CD4-positive, alpha-beta T cell treated with Interleukin-10 for 1 hour (primary cell): ENCODE measurements at regions not wholly inside any gene's neighbourhood (a gene's known extent, or its start where the extent isn't known, plus 50 kb on each side); places are given as distances from the start of the nearest gene placed in this dataset.
"Not testable (repeated sequence)": the region's sequence is repeated elsewhere in the genome, so short reads cannot be mapped to it uniquely, and the experiment has no call there.

Experiments
- DNase-seq: peaks from one replicate; pipeline ENCODE4 v3.0.0-alpha.2; 2020

DNA sequence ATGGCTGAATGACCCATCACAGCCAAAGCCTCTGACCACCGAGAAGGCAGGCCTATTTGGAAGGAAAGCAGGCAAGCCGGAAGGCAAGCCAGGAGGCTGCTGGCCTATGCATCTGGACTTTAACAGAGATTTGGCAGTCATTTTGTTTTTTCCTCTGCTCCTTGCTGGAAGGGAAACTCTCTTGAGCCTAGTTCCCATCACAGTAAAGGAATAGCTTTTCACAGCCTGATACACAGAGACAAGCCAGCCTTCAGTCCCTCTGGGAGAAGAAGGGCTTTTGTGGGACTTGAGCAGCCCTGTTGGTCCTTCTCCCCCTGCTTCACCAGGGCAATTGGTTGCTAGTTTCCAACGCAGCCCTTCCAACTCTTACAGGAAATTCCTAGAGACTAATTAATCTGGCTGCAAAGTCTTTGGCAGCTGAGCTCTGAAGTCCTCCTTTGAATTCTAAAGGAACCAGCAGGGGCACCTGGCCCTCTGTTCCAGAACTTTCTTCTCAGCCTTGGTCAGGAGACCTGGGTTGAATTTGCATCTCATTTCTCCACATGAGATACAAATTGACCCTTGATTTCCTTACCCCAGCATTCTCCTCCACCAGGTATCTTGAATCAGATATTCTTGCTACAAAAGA, 157.3 kb upstream of the EPB41L4A start:
- DNase-seq = no peak

DNA sequence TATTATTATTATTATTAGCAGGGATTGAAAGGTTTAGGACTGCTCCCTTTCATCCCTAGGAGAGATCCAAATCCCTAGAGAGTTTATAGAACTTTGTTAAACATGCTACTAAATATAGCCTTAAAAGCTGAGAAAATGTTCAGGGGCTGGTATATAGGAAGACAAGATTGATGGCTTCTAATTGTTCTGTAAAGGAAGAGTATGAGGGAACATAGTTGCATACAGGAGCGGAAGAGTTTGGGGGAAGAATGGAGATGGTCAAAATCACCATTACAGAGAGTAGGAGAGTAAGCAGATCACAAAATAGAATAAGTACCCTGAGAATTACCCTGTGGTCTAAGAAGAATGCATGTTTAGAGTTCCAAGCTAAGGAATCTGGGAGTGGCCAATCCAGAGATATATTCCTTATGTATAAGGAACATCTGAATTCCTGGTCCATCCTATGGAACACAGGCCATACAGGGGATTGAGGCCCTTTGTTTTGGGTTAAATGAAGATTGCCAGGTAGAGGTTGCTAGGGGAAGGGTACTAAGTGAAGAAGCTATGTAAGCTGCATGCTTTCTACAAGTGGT, 158.0 kb upstream of the APC start:
- DNase-seq = no peak

DNA sequence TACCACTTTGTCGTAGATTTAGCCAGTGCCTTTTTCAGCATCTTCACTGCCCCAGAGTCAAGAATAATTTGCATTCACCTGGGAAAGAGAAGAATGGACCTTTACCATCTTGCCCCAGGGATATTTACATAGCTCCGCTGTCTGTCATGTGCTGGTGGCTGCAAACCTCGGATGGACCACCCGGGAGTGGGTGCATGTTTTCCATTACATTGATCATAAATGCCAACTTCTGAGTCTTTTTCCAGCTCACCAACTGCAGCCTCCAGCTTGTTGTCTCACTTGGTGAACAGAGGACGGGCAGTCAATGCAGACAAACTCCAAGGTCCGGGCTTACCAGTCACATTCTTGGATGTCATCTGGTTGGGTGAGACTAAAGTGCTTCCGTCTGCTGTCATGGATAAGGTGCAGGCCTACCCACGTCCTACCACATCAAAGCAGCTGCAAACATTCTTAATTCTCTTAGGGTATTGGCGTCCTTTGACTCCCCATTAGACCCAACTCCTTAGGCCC, 155.8 kb upstream of the APC start:
- no peak for DNase-seq

DNA sequence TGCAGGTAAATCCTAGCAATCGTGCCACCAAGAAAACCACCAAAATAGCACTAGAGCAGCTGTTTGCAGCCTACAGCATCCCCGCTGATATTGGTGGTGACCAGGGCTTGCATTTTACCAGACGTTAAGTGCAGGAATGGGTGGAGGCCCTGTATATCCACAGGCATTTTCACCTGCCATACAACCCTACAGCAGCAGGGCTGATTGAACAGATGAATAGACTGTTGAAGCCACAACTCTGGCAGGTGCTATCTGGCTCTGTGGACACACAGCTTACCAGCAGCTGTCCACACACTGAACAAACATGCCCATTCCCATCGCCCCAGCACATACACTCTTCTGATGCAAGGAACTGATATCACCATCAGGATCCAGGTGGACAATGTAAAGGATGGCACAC, 154.5 kb upstream of the APC start:
- DNase-seq = no peak

DNA sequence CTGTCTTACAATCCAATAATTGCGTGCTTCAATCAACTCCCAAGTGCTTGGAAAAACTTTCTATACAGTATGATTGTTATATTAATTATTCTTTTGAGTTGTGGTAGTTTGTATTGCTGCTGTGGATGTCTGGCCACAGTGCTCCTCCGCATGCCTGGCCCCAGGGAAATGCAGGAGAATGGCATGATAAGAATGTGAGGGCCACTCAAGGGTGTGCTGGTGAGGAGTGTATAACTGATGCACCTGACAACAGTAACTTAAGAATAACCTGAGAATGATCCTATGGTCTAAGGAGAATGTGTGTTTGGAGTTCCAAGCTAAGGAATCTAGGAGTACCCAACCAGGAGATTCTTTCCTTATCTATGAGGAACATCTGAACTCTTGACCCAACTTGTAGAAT, 152.9 kb upstream of the APC start:
- no peak for DNase-seq

DNA sequence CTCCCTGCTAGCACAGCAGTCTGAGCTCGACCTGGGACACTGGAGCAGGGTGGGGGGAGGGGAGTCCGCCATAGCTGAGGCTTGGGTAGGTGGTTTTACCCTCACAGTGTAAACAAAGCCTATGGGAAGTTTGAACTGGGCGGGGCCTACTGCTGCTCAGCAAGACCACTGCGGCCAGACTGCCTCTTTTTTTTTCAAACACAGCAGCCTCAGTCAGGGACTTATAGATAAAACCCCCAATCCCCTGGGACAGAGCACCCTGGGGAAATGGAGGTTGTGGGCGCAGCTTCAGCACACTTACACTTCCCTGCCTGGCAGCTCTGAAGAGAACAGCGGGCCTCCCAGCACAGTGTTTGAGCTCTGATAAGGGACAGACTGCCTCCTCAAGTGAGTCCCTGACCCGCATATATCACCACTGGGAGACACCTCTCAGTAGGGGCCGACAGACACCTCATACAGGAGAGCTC, 151.1 kb upstream of the APC start:
- DNase-seq = no peak

DNA sequence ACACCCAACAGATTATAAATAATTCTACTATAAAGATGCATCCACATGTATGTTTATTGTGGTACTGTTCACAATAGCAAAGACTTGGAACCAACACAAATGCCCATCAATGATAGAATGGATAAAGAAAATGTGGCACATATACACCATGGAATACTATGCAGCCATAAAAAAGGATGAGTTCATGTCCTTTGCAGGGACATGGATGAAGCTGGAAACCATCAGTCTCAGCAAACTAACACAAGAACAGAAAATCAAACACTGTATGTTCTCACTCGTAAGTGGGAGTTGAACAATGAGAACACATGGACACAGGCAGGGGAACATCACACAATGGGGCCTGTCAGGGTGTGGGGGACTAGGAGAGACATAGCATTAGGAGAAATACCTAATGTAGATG, 146.8 kb upstream of the APC start:
- DNase-seq = not testable (repeated sequence)

DNA sequence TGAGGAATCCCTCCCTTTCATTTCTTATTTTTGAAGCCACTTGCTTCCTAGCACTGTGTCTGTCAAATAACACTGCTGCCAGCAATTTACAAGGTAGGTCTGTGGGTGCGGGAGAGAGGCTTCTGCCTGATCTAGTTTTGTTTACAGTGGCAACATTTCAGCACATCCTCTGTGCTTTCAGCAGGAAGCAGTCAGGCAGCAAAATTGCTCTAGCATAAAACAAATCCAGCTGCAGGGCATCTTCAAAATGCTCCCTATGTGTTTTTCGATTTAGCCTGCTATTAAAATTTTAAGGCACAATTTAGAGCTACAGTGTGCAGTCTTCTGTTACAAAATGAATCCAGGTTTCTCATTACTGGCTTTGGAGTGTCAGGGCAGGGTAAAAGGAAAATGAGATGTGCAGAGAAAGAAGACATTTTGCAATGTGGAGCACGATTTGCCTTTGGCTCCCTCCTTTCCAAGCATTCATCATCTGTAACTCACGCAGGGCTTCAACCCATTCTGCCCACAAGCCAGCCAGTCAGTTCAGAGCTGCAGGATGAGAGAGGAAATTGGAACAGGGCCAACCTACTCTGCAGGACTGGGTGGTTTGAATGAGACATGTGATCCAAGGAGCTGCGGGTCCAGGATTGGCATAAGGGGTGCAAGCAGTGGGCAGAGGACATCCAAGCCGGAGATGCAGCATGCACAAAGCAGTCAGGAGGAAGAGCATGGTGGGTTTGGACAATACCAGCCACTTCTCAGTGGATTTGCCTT, 143.4 kb upstream of the APC start:
- DNase-seq = no peak

DNA sequence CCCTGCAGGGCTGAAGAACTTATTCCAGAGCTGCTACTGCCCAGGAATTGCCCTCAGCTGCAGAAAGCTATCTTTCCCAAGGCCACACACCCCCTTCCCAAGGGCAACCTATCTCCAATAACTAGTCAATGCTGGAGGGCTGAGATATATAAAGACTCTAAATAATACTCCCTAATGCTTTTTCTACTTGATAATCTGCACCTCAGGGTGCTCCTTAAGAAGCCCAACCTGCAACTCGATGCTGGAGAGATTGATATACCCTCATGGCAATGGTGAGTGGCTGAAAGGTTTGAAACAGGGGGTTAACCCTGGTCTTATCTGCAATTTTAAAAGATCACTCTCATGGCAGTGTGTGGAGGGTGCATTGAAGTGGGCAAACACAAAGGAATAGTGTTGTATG, 142.7 kb upstream of the APC start:
- DNase-seq = no peak

DNA sequence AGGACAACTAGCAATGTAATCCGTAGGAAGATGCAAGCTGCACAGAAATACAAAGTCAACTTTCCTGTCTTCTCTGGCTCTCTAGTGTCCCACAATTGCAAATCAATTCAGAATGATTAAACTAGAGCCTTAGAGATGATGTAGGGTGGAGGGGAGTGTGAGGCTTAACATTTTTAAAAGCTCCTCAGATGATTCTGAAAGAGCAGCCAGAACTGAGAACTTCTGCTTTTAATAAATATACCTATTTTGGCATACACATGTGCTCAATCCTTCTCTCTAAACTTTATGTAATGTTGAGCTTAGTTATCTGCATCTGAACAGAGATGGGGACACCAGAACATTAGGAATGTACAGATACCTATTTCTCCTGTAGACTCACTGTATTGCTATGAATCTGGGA, 139.9 kb upstream of the APC start:
- DNase-seq = no peak

DNA sequence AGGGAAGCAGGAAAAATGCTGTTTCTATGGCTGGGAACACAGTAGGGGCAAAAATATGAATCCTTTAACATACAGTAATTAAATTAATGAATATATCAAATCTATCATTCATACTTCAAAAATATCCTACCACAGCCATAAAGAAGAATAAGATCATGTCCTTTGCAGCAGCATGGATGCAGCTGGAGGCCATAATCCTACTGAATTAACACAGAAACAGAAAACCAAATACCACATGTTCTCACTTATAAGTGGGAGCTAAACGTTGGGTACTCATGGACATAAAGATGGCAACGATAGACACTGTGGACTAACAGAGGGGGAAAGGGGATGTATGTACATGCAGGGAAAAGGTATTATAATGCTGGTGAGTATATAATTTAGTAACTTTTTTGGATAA, 137.2 kb upstream of the APC start:
- not testable (repeated sequence) for DNase-seq

DNA sequence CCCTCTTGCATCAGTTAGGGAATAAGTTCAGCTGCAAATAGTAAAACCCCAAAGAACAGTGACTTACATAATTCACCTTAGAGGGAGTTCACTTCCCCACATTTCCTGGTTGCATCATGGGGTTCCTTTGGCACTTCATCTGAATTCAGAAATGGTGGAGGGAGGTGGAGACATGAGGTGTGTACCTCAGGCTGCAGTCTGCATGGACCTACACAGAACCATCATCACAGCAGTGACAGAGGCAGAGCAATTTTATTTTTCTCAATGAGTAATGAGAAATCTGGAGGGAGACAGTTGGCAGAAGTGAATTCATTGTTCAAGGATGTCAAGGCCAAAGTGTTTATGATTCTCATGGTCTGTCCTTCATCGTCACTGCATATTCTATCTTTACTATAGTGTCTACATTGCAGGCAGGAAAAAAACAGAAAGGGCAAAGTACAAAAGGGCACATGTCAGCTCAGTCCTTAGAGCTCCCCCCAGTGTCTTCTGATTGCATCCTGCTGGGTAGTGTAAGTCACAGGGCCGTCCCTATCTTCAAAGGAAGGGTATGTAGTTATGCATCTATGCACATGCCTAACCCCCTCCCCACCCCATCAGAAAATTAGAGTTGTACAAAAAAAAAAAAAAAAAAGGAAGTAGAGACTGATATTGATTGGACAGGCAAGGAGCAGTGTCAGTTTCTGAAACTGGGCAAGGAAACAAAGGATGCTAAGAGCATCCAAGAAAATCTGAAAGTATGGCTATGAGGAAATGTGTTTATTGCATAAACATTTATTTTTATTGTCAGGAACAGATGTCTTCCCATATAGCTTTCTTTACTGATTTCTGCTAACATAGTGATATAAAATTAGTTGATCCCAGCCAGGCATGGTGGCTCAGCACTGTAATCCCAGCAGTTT, 132.7 kb upstream of the APC start:
- peak; percentile 21 for DNase-seq

DNA sequence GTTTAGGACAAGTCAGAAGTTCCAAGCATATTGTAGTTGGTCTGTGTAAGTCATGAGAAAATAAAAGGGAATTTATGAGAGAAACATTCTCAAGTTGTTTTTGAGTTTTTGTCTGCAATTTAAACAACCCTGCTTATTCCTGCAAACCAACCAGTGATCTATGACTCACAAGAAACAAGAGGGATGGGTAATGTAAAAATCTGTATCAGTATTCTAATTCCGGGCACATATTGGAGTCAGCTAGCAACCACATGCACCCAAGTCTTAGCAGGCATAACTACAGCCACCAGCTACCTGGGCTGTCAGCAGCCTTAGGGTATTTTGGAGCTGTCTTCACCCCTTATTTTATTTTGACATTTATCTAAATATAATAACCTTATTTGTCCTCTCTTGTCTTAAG, 128.7 kb upstream of the APC start:
- no peak for DNase-seq

DNA sequence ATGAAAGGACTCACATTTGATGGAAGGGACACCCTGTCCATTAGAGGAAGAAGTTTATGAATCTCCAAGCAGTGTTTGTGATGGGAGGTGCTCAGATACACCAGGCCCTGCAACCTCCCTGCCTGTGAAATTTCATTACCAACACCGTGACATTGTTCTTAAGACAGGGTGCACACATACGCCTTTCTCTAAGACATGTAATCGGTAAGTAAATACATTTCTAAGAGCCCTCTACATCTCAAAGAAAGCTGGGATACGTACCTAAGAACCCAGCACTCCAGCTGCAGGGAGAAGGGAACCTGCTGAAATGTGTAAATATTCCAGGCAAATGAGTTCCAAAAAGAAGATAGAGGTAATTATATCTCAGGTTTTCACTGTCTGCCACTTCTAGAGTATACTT, 125.0 kb upstream of the APC start:
- DNase-seq = no peak

DNA sequence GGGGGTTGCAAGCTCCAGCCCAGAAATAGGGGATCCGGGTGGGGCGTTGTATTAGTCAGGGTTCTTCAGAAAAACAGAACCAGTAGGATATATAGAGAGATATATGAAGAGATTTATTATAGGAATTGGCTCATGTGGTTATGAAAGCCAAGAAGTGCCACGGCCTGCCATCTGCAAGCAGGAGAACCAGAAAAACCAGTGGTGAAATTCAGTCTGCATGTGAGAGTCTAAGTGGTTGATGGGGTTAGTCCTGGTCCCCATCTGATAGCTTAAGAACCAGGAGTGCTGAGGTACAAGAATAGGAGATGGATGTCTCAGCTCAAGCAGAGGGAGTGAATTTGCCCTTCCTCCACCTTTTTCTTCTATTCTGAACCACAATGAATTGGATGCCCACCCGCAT, 123.4 kb upstream of the APC start:
- no peak for DNase-seq

DNA sequence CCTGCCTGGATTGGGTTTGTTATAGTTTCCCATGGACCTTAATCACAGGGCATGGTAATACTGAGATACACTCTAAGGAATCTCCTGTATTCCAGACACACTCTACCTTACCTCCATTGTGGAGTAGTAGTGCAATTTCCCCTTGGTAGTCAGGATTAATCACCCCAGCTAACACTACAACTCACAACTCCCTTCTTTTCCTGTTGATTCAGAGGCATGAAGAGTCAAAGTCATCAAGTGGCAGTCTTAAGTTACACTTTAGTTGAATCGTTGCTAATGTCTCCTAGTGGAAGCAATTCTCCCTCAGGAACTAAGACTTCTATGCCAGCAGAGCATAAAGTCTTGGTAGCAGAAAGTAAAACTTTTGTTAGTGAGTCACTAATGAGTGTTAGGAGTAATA, 122.7 kb upstream of the APC start:
- DNase-seq = no peak

DNA sequence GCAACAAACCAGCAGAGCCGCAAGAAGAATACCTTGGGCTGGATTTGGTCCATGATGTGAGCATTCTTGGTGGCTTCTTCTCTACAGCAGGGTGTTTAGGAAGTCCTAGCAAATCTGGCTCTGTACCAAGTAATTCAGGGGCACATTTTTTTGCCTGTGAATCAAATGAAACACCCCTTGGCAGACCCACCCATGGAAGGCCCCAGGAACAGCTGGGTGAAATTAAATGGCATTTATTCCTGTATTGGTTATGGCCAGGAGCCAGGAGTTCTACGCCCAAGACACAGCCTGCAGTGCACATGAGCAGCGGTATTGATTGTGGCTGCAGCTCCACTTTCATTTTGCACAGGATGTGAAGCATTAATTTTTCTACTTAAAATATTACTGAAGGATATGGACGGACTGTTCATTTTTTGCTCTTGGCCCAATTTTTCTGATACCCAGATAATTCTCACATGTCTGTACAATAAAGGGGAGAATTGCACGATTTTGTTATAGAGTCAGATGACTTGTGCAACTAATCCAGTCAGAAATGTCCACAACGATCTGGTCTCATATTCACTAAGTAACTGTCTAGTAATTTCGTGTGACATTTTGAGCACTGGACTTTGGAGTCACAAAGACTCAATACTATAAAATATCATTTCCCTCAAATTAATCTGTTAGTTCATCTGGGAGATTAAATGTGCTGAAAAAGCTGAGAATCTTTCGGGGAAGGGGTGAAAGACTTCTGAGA, 120.7 kb upstream of the APC start:
- DNase-seq = no peak

DNA sequence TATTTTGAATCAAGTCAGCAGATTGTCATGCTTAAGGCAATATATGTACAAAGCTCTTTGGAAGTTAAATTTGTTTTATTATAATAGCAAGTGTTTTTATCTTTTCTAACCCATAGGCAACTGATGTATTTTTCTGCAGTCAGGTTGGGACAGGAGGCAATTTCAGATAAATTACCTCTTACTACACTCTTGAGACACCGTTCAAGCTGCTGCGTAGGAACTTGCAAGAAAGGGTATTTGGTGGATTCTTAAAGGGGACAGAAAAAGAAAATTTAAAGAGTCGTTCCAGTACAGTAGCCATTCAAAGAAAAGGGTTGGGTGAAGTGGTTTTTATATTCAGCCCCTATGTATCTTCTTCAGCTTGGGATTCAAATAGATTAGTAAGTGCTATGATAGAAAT, 112.4 kb upstream of the APC start:
- no peak for DNase-seq

DNA sequence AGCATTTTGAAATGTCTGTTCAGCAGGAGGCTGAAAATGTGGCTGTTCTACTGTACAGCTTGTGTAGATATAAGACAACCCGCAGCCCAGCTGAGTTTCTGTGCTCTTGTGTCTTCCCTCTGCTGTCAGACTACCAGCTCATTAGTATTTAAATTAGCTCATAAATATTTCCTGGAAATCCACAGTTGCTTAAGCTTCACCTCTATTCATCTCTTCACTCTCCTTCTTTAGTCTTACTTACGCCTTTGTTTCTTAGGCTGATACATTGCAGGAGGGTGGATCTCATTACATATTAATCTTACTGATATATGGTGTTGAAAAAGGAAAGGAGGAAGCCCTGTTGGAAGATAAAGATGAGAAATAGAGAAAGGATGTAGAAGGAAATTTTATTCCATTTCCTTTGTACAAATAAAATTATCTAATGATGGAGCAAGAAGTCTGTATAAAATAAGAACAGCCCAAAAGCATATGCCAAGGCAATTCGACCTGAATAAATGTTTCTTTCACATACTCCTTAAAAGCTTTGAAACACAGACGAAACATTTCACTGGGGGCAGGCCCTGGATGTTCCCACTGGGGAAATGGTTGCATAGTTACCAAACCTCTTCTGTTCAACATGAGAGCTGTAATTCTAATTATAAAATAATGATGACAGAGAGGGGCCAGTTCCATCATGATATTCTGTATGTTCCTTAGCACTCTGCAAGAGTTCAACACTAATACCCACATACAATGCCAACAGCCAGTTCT, 111.8 kb upstream of the APC start:
- DNase-seq = no peak

DNA sequence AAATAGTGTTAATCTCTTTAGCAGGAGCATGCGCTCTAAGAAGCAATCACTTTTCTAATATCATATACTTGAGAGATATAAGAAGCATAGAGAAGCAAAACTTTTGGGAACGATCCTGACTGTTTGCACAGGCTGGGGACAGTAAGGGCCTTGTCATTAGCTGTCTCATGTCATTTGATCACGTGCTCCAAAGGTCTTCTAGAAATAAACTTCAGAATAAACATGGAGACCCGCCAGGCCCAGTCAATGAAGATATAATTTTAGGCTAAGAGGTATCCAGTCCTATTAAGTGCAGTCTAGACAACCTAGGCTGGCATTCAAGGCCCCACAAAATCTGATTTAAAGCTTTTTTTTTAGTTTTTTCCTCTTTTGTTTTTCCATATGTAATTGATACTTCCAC, 111.0 kb upstream of the APC start:
- DNase-seq = no peak

DNA sequence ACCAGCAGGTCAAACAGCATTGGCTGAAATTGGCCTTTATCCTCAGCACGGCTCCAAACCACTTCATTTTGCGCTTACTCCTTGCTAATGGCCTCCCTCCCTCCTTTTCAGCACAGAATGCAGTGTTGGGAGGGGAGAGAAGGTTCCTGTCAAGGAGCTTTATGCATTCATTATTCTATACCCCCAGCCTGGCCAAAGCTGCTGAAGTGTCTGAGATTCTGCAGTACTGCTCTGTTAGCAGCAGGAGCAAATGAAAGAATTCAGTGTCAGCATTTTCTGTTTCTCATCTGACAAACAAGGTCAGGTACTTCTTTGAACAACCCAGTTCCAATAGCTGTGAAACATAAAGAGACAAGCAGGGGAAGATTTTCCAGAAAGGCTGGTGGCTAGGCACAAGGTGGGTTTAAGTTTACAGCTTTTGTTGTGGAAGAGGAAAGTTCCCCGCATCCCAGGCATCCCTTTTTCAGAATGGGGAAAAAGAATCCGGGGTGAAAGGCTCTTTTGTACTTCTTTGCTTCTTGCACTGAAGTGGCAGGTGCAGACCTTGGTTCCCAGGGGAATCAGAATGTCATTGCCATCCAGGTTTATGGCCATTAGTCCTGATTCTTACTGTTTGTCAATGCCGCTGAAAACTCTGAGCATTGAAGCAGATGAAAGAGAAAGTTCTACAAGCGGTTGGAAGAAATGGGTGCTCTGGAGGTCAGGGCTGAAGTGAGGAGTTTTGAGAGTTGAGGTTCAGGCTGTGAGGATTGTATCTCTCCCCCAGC, 109.3 kb upstream of the APC start:
- no peak for DNase-seq
